ENCODE measurements at regions not wholly inside any gene's neighbourhood (a gene's known extent, or its start where the extent isn't known, plus 50 kb on each side); places are given as distances from the start of the nearest gene placed in this dataset.

GRCh38 chr10:71028066-71028465 lies 139.7 kb upstream of the PCBD1 start:
- no peak for DNase-seq

DNA sequence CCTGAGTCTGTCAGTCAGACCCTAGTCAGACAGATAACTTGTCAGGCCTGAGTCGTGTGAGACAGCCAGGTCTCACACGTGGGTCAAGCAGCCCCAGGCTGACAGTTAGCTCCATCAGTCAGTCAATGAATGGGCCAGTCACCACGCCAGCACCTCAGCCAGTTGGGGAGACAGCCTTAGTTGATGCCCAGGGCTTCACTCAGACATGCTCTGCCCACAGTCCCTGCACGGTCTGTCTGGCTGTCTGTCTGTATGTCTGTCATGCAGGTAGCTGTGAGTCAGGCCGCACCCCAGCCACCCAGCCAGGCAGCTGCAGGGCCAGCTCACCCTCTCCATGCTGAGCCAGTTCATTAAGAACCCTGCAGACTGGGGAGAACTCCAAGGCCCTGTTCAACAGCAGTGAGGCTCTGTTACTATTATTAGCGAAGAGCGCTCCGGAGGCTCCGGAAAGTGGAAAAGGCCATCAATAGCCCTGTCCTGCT lies 141.1 kb upstream of the PCBD1 start:
- no peak for DNase-seq

DNA sequence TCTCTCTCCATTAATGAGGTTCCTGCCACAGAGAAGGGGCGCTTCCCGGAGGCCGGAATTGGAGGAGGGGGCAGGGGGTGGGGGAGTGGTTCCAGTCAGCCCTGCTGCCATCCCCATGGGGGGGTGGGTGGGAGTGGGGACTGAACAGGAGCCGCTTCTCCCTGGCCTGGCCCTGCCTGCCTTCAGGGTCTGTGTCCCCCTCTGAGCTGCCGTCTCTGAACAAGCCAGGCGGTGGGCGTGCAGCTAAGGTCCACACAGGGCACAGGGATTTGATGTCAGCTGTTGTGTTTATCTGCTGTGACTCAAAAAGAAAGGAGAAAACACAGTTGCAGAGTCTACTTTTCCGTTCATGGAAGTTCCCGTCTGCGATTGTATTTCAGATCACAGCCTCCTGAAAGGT lies 141.5 kb upstream of the PCBD1 start:
- no peak for DNase-seq

DNA sequence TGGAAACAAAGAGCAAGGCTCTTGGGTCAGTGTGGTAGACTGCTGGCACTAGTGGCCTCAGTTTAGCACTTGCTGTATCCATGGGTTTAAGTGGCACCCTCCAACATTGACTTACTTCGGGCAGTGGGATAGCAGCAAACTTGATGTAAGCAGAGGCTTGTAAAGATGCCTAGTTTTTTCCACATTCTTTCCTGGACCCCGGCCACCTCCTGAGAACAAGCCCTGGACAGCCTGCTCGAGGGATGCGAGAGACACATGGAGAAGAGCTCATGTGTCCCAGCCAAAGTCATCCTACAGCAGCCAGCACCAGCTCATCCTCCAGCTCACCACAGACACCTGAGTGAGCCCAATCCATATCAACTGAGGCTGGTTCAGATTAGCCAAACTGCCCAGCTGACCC lies 142.7 kb upstream of the PCBD1 start:
- no peak for DNase-seq

GRCh38 chr10:71031603-71032002 lies 143.2 kb upstream of the PCBD1 start:
- no peak for DNase-seq

DNA sequence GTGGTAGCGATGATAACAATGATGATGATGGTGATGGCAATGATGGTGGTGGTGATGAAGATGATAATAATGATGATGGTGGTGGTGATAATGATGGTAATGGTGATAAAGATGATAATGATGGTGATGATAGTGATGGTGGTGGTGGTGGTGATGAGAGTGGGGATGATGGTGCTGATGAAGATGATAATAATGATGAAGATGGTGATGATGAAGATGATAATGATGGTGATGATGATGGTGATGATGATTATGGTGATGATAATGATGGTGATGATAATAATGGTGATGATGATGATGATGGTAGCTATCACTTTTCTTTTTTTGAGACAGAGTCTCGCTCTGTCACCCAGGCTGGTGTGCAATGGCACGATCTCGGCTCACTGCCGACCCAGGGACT lies 144.5 kb upstream of the PCBD1 start:
- no peak for DNase-seq

- no peak for DNase-seq
These were observed 145.1 kb upstream of the PCBD1 start for GRCh38 chr10:71033396-71033980.

DNA sequence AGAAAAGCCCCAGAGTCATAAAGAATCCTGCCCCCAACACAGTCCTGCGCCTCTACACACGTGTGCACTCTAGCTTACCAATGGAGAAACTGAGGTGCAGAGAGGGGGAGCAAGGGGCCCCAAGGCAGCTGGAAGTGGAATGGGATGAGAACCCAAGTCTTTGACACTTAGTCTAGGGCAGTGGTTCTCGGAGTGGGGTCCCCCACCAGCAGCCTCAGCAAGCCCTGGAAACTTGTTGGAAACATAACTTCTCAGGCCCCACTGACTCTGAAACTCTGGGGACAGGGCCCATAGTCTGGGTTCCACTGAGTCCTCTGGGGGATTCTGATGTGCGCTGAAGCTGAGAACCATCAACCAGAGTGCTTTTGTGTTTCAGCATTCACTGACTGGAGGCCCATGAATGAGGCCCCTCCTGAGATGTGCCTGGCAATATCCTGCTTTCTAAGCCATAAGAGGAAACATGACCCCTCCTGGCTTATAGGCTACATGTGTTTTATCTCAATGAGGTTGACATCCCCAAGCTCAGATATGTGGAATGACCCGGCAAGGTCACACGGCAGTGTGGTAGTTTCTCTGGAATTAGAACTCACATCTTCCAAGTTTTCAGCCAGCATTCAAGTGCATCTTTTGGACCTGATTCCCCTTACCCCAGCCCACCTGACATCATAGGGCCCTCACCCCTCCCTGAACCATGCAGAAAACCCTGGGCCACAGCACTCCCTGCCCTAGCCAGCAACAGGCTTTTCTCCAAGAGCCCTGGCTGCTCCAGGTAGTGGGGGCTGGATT lies 147.3 kb upstream of the PCBD1 start:
- DNase-seq: no peak

DNA sequence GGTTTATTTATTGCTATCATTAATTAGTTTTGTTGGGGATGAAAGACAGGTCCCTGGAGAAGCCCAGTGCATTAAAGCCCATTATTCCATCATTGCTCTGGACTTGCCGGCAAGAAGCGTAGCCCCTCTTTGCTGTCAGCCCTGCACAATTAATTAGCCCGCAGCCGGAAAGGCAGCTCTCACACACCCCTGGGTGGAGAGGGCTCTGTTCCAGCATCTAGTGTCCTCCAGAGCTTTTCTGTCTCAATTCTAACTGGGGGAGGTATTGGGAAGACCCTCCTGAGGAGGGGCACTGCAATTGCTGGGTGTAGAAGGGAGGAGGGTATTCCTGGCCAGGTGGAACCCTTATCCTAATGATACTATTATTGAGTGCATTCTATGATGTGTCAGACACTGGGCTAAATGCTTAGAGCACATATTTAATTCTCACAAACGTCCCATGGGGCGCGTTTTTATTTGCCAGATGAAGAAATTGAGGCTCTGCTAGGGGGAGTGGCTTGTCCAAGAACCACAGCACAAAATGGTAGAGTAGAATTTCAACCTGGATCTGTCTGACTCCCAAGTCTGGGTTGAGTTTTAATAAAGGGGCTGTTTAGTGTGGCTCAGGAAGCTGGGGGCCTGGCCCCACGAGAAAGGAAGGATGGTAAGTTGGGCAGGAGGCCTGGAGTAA lies 148.1 kb upstream of the PCBD1 start:
- no peak for DNase-seq

- no peak for DNase-seq
These were observed 149.8 kb upstream of the PCBD1 start for GRCh38 chr10:71038091-71038633.

GRCh38 chr10:71038921-71039320 lies 150.6 kb upstream of the PCBD1 start:
- no peak for DNase-seq

- no peak for DNase-seq
These were observed 151.2 kb upstream of the PCBD1 start for GRCh38 chr10:71039551-71039950.

DNA sequence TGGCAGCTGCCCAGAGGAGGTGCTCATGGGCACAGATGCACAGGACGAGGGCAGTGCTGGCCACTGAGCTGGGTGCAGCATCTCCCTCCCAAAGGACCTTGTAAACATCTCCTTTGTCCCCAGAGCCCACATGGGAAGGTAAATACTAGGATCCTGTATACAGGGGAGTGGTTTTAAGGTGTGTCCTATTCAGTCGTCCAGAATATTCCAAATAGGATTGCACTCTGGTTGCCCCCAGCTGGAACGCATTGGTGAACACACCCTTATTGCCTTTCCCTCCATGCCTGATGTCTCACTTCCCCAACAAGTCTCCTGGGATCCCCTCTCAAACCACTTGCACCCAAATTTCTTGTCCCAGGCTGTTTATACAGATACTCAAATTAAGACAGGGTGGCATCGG lies 152.0 kb upstream of the PCBD1 start:
- no peak for DNase-seq

DNA sequence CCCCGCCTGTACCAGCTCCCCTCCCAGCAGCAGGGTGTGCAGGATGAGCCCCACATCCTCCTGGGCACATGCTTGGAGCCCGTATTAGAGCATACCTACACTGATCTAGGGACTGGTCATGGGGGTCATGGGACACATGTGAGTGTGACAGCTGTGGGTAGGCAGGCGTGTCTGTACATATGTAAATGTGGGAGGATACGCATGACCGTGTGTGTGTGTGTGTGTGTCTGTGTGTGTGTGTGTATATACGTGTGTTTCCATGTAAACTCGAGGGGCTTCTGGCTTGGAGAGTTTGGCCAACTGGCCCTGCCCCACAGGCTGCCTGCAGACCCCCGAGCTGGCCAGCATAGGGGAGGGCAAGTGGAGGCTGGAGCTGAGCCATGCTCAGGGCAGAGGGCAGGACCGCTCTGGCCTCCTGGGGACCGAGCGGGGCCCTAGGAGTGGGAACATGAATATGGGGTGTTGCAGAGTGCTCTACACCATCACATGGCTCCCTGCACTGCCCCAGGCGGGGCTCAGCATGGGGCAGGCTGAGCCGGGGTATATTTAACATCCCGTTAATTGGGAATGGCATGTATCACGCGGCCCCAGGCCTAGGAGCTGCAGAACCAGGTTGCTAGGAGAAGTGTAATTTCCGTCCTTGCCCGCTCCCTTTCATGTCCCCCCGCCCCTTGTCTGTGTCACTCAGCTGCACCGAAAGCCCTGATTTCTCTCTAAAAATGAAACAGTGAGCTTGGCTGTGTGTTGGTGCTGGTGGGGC lies 152.7 kb upstream of the PCBD1 start:
- no peak for DNase-seq

DNA sequence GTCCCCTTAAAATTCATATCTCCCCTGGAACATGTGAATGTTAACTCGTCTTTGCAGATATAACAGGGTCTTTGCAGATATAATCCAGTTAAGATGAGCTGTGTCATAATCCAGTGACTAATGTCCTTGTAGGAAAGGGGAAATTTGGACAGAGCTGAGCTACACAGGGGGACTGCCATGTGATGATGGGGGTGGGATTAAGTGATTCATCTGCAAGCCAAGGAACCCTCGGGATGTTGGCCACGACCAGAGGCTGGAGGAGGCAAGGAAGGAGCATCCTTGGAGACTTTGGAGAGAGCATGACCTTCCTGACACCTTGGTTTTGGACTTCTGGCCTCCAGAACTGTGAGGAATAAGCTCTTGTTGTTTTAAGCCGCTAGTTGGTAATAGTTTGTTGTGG lies 153.9 kb upstream of the PCBD1 start:
- DNase-seq: no peak

DNA sequence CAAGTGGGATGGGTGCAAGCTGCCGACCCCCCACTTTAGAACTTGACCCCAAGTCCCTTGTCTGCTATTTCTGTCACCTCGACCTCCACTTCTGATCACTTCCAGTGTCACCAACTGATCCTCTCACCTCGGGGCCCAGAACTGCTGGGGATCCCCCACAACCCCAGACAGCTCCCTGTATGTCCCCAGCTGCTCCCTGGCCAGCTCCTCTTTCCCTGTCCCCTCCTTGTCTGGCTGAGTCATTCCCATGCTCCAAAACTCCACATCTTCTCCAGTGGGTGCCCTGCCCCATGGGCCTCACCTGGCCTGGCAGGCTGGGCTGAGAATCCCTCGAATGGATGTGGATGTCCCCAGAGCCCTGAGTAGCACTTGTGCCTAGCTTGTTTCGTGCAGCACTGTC lies 154.3 kb upstream of the PCBD1 start:
- DNase-seq: no peak

- no peak for DNase-seq
These were observed 155.5 kb upstream of the PCBD1 start for GRCh38 chr10:71043858-71044257.

GRCh38 chr10:71044720-71045119 lies 156.4 kb upstream of the PCBD1 start:
- DNase-seq: no peak

DNA sequence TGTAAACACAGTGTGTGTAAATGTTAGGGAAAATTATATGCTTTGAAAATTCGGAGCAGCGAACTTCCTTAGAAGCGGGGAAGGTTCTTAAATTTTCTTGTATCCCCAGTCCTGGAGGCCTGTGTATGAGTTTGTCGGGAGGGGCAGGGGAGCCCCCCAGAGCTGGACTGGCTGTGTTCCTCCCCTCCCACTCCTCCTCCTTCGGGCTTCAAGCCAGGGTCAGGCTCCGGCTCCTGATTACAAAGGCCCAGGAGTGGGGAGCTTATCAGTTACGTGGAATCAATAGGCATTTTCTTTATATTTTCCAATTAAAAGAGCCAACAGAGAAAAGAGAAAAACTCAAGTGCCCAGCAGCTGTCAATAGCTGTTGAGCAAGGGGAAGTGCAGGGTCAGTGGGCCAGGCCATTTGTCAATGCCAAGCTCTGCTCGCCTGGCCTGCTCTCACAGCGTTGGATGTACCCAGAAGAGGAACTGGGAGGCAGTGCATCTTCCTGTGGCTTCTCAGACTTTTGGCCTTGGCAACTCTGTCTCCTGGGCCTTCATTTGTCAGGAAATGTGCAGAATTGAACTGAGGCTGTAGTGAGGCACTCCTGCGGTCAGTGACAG lies 156.9 kb upstream of the PCBD1 start:
- no peak for DNase-seq

DNA sequence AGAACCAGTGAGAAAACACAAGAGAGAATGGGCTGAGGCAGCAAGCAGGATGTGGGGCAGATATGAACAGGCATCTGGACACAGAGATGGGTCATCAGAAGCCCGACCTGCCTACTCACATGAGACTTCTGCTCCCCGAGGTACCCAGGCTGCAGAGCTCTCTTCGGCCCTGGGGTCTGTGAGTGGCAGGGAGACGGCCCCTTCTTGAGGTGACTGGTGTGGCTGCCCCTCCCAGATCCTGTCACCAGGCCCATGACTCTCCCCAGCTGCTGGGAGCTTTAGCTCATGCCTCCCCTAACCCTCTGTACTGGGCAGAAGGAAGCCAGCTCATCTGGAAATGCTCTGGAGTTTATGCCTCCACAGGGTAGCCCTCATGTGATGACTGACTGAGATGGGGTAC lies 157.6 kb upstream of the PCBD1 start:
- no peak for DNase-seq

DNA sequence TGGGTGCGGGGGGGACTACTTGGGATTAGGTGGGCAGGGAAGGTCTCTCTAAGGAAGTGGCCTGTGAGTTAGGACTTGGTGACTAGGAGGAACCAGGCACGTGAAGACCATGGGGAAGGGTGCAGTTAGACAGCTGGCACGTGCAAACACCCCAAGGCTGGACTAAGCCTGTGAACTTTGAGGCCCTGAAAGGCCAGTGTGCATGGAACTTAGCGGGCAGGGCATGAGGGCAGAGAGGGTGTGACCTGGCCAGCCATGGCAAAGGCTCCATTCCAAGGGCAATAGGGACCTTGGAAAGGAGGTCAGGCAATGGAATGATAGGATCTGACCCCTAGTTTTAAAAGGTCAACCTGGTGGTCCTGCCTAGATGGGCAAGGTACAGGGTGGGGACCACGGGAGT lies 158.4 kb upstream of the PCBD1 start:
- no peak for DNase-seq

DNA sequence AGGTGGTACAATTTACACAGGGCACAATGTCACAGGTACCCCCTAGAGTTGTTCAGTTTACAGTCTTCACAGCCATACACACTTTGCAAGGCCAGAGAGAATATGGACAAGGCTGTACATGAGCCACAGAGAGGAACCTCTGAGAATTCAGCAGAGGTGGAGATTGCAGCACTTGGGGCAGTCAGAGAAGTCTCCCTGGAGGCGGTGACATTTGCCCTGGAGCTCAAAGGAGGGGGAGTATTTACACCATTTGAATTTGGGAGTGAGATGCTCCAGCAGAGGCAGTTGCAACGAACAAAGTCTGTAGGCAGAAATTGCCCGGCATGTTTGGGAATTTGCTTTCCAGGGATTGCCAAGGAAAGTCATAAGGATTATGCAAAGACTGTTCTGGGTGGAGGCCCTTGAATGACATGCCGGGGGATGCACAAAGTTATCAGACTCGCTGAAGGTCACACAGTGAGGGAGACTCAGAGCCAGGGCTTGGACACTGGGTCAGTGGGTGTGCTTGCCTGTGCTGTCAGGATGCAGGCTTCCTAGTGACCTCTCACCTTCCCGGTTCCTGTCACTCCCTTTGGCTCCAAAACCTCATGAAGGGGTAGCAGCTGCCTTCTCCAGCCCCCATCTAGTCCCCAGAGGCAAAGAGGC lies 160.7 kb upstream of the PCBD1 start:
- DNase-seq: no peak

Data from NCI-H1092 (cell line).